Pulmonary artery endothelial cell (primary cell): ENCODE measurements at regions not wholly inside any gene's neighbourhood (a gene's known extent, or its start where the extent isn't known, plus 50 kb on each side); places are given as distances from the start of the nearest gene placed in this dataset.
"Not testable (repeated sequence)": the region's sequence is repeated elsewhere in the genome, so short reads cannot be mapped to it uniquely, and the experiment has no call there.

Experiments used
- DNase-seq: peaks from one replicate; pipeline ENCODE4 v3.0.0-alpha.2; 2011; ENCODE audit warnings: low read depth, low spot score

GRCh38 chr2:7837237-7837760 is 844.6 kb upstream of the ID2 start:
- DNase-seq: no peak

- DNase-seq: no peak
Measured at GRCh38 chr2:7838669-7839068, 843.2 kb upstream of the ID2 start.

- no peak for DNase-seq
Measured at GRCh38 chr2:7840651-7841380, 841.0 kb upstream of the ID2 start.

- no peak for DNase-seq
Measured at GRCh38 chr2:7841751-7842150, 840.1 kb upstream of the ID2 start.

- DNase-seq: no peak
Measured at GRCh38 chr2:7844414-7844965, 837.4 kb upstream of the ID2 start.

- no peak for DNase-seq
Measured at GRCh38 chr2:7845332-7845731, 836.5 kb upstream of the ID2 start.

GRCh38 chr2:7846607-7847006 is 835.2 kb upstream of the ID2 start:
- DNase-seq: no peak

GRCh38 chr2:7847321-7847720 is 834.5 kb upstream of the ID2 start:
- no peak for DNase-seq

GRCh38 chr2:7849027-7849426 is 832.8 kb upstream of the ID2 start:
- no peak for DNase-seq

- DNase-seq: no peak
Measured at GRCh38 chr2:7849531-7849930, 832.3 kb upstream of the ID2 start.

GRCh38 chr2:7852546-7852945 is 829.3 kb upstream of the ID2 start:
- no peak for DNase-seq

- DNase-seq: no peak
Measured at GRCh38 chr2:7857904-7858303, 824.0 kb upstream of the ID2 start.

- no peak for DNase-seq
Measured at GRCh38 chr2:7858624-7859023, 823.2 kb upstream of the ID2 start.

- no peak for DNase-seq
Measured at GRCh38 chr2:7860693-7861092, 821.2 kb upstream of the ID2 start.

- no peak for DNase-seq
Measured at GRCh38 chr2:7861910-7862702, 819.8 kb upstream of the ID2 start.

- DNase-seq: no peak
Measured at GRCh38 chr2:7866104-7866503, 815.8 kb upstream of the ID2 start.

GRCh38 chr2:7866825-7867224 is 815.0 kb upstream of the ID2 start:
- DNase-seq: no peak

GRCh38 chr2:7867867-7868266 is 814.0 kb upstream of the ID2 start:
- no peak for DNase-seq

GRCh38 chr2:7868836-7869235 is 813.0 kb upstream of the ID2 start:
- no peak for DNase-seq

- DNase-seq: not testable (repeated sequence)
Measured at GRCh38 chr2:7876445-7876844, 805.4 kb upstream of the ID2 start.

- DNase-seq: not testable (repeated sequence)
Measured at GRCh38 chr2:7878266-7878665, 803.6 kb upstream of the ID2 start.

- DNase-seq: no peak
Measured at GRCh38 chr2:7878786-7879482, 802.9 kb upstream of the ID2 start.
